VCaP (cell line): ENCODE measurements at regions not wholly inside any gene's neighbourhood (a gene's known extent, or its start where the extent isn't known, plus 50 kb on each side); places are given as distances from the start of the nearest gene placed in this dataset.

ENCODE experiments used
- H3K27ac ChIP-seq: fragments of 450-650 bp; 2 replicates; pipeline ENCODE4 v1.5.1; 2017
- CTCF ChIP-seq: fragments of 450-650 bp; conservative IDR thresholded peaks from 2 replicates; pipeline ENCODE4 v1.5.1; 2017; ENCODE audit warnings: mild to moderate bottlenecking, moderate library complexity

- H3K27ac ChIP-seq: no peak overlapping the region
- TF ChIP-seq CTCF: no peak
Measured at GRCh38 chrX:5142644-5143043, 1086.0 kb downstream of the NLGN4X start.

GRCh38 chrX:5122181-5122678, 1106.4 kb downstream of the NLGN4X start:
- H3K27ac ChIP-seq: no peak overlapping the region
- TF ChIP-seq CTCF: no peak

GRCh38 chrX:5117816-5118215, 1110.9 kb downstream of the NLGN4X start:
- H3K27ac ChIP-seq: no peak overlapping the region
- no peak for TF ChIP-seq CTCF

GRCh38 chrX:5113128-5113527, 1115.5 kb downstream of the NLGN4X start:
- peak; percentile 71 for TF ChIP-seq CTCF

GRCh38 chrX:5100004-5100403, 1128.7 kb downstream of the NLGN4X start:
- TF ChIP-seq CTCF: no peak
- no peak overlapping the region for H3K27ac ChIP-seq

More at GRCh38 chrX:5113128-5113527, 1115.5 kb downstream of the NLGN4X start:
- H3K27ac ChIP-seq: no peak overlapping the region

GRCh38 chrX:5086388-5086787, 1142.3 kb downstream of the NLGN4X start:
- no peak overlapping the region for H3K27ac ChIP-seq
- no peak for TF ChIP-seq CTCF

- H3K27ac ChIP-seq: no peak overlapping the region
- no peak for TF ChIP-seq CTCF
Measured at GRCh38 chrX:5084279-5084678, 1144.4 kb downstream of the NLGN4X start.
